Motor neuron (in vitro differentiated cells): ENCODE measurements at regions not wholly inside any gene's neighbourhood (a gene's known extent, or its start where the extent isn't known, plus 50 kb on each side); places are given as distances from the start of the nearest gene placed in this dataset.

Experiments used
- ATAC-seq, 8 experiments: fragments of 200-7000 bp; cut with Tn5 transposase; replicated peaks in 6 of 8; 2 replicates each; pipeline ENCODE4 v1.8.0; 2021; ENCODE audit warnings: mild to moderate bottlenecking in 8 of 8, moderate library complexity in 8 of 8
- H3K27ac ChIP-seq, 2 donors: fragments of 250-450 bp; sonication (Bioruptor Pico); 2 replicates each; pipeline ENCODE4 v1.9.0; 2021; ENCODE audit warnings: antibody characterized with exemption in 2 of 2, mild to moderate bottlenecking in 2 of 2, moderate library complexity in 1 of 2
- H3K4me1 ChIP-seq, 2 donors: fragments of 250-450 bp; sonication (Bioruptor Pico); replicated peaks in 1 of 2; 2 replicates each; pipeline ENCODE4 v1.6.1; 2021; ENCODE audit warnings: antibody characterized with exemption in 2 of 2, mild to moderate bottlenecking in 2 of 2, moderate library complexity in 1 of 2
- H3K4me3 ChIP-seq, 5 donors: fragments of 250-450 bp; sonication (Bioruptor Pico); 2 replicates each; pipeline ENCODE4 v1.9.0; 2021; ENCODE audit warnings: antibody characterized with exemption in 5 of 5, mild to moderate bottlenecking in 5 of 5, moderate library complexity in 4 of 5
- WGBS, 10 experiments: fragments of 450-650 bp; shearing (Covaris generic); methylation state at CpG; one replicate each; pipeline ENCODE4 v1.0.0; 2022; 5-methylcytosine and 5-hydroxymethylcytosine counted together
- in situ Hi-C, 9 experiments: fragments of 400-800 bp; cut with MboI; loops; one replicate each; pipeline ENCODE4 v1.15.0; 2021; ENCODE audit warnings: low sequenced_read_pairs in 9 of 9, low pct_unique_long_range_greater_than_20kb in 2 of 9; ENCODE audit not compliant: unreplicated experiment in 9 of 9

DNA sequence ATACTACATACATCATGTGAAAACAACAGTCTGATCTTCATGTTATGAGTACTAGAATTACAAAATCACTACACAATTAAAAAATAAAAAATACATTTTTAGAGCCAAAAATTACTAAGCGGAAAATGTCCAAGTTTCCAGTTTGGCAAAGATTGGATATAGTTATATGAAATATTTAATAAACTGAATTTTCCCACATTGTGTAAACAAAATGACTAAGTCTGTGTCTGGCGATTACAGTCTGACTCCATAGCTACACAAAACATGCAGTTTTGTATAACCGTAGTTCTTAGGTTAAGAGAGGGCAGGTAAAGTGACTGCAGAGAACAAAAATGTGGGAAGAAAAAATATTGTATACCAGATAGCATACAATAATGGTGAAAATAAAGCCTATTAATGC is 59.2 kb upstream of the TMEM47 start:
- in situ Hi-C loops: no loop called here
- WGBS, 10 experiments: 0 to 89% (median 68%) methylated on average over 1 to 3 of the region's 3 CpGs; no CpG with 5 or more reads in 3 of the 10 experiments
- ATAC-seq: no peak
- H3K4me3 ChIP-seq: no peak overlapping the region
- peaks cover 2 to 4% of the 10 kb centered on the region in 2 donors for H3K4me1 ChIP-seq
- no peak overlapping the region for H3K27ac ChIP-seq

DNA sequence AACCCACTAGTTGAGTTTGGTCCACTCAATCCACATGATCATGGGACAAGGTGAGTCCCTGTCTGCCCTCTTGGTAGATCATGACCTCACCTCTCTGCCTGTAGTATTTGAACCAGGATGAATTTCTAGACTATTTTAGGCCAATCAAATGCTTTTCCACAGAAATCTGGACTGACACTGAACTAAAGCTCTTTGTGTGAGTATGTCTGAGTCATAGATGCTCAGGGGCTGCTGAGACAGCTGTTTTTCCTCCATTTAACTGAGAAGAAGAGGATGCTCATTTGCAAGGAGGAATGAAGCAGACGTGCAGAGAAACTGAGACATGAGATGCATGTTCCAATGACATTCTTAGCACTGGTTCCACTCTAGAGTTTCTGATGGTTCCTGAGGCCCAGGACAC is 77.3 kb upstream of the TMEM47 start:
- 50% methylated on average over 1 of the region's 1 CpG; no CpG with 5 or more reads in 9 of the 10 experiments for WGBS, 10 experiments
- no peak overlapping the region for H3K4me3 ChIP-seq
- in situ Hi-C loops: no loop called here
- H3K4me1 ChIP-seq: no peaks in the 10 kb centered on the region
- ATAC-seq: peak in 1 of 8 experiments; percentile 35
- no peak overlapping the region for H3K27ac ChIP-seq

DNA sequence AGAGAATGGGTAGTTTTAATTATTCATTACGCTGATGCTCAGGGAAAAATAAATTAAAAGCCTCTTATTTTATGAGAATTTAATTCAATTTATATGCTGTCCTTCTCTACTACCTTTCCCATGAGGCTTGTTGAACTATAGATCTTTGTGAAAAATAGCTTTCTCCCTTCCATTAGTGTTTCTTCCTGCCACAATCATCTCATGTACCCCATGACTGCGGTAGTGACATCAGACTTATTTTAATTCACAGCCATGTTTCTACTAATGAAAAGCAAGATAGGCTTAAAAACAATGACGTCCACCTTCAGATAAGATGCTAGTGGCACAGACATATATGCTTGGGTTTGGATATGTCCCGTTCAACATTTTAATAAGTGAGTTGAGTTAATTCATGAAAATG is 87.4 kb upstream of the TMEM47 start:
- Histone ChIP-seq H3K27ac (no peak overlapping the region), H3K4me1 (peaks cover 0 to under 1% of the 10 kb centered on the region in 2 donors), H3K4me3 (no peak overlapping the region)
- 36 to 100% (median 67%) methylated on average over 1 to 4 of the region's 4 CpGs; no CpG with 5 or more reads in 2 of the 10 experiments for WGBS, 10 experiments
- in situ Hi-C loops: no loop called here
- peak in 5 of 8 experiments; percentile 32 to 81 (median 74) for ATAC-seq

DNA sequence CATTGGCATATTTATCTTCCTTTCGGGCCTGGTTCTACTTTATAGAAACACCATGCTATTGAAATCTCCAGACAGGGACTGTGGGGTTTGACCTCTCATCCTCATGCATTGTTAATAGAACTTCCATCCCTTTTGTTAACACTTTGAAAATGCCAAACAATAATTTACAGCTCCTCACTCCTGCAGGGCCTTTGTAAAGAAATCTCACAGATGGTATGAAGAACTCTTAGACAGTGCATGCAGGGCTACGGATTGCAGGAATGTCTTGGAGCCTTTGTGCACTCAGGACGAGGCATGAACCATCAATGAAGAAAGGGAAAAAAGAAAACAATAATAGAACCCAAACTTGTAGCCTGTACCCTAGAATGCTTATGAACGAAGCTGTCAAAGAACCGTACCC is 92.8 kb upstream of the TMEM47 start:
- WGBS, 10 experiments: 0 to 47% (median 17%) methylated on average over 2 to 4 of the region's 5 CpGs; no CpG with 5 or more reads in 6 of the 10 experiments
- ATAC-seq: peak in 5 of 8 experiments; percentile 82 to 92 (median 91)
- peak overlapping the region; percentile 50 to 73 for H3K27ac ChIP-seq
- in situ Hi-C loops: no loop called here
- no peak overlapping the region for H3K4me3 ChIP-seq
- peaks cover 0 to 11% of the 10 kb centered on the region in 2 donors for H3K4me1 ChIP-seq

DNA sequence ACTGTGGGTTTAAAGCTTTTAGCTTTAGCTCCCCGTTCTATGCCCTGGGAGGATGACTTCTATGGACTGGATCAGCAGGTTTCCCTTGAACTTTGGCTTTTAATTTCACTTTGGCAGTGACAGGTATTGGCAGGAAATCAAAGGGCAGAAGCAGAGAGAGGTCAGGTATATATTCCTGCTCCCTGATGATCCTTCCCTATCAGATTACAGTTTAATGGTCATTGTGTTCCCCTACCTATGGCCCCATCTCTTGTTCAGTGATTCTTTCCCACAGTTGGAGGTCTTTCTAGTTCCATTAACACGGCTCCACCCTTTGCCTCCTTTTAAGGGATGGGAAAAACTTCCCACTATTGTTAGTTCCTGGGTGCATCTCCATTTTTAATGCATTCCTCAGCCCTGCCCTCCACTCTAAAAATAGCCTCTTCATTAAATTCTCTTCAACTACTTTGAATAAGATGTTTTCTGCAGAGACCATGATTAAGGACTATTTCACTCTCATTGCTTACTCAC is 107.8 kb upstream of the TMEM47 start:
- Histone ChIP-seq H3K4me1 (no peaks in the 10 kb centered on the region), H3K27ac (no peak overlapping the region), H3K4me3 (no peak overlapping the region)
- peak in 7 of 8 experiments; percentile 41 to 88 (median 76) for ATAC-seq
- 0 to 60% (median 30%) methylated on average over 1 to 2 of the region's 2 CpGs; no CpG with 5 or more reads in 5 of the 10 experiments for WGBS, 10 experiments
- in situ Hi-C loops: no loop called here

DNA sequence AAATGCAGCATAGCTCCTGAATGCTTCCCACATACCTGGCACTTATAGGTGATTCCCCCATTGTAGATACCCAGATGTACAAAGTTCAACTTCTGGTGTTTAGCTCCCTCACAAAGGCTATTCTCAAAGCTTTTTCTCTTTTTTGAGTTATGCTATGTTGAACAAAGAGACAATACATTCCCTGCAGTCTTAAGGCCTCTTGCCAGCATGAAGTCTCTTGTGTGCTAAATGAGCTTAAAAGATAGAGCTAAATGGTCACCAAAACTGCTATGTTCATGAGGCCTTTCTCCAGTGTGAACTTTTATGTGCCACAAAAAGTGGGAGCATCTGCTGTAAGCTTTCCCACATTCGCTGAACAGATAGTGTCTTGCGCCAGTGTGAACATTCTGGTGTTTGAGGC is 111.2 kb upstream of the TMEM47 start:
- WGBS, 10 experiments: 44 to 100% (median 80%) methylated on average over 1 to 2 of the region's 2 CpGs; no CpG with 5 or more reads in 5 of the 10 experiments
- ATAC-seq: no peak
- Histone ChIP-seq H3K4me3 (no peak overlapping the region), H3K4me1 (no peaks in the 10 kb centered on the region), H3K27ac (no peak overlapping the region)
- in situ Hi-C loops: no loop called here

DNA sequence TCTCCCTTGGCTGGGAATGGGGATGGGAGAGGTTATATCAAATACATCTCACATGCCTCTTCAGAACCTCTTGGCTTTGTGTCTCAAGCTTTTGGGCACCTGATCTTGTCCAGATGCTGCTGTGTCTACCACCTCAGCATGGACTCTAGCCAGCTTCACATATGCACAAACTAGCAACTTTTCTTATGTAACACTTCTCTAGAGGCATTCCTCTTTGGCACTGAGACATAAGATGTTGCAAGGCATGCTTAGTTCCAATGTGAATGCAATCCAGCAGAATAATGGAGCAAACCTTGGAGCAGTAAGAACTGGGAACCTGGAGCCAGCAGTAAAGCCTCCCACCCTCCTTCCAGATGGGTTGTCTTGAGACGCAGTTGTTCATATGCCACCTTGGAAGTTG is 113.4 kb upstream of the TMEM47 start:
- WGBS, 10 experiments: 60 to 100% (median 80%) methylated on average over 1 of the region's 1 CpG; no CpG with 5 or more reads in 7 of the 10 experiments
- H3K4me1 ChIP-seq: no peaks in the 10 kb centered on the region
- no peak overlapping the region for H3K27ac ChIP-seq
- in situ Hi-C loops: no loop called here
- ATAC-seq: no peak
- H3K4me3 ChIP-seq: no peak overlapping the region

DNA sequence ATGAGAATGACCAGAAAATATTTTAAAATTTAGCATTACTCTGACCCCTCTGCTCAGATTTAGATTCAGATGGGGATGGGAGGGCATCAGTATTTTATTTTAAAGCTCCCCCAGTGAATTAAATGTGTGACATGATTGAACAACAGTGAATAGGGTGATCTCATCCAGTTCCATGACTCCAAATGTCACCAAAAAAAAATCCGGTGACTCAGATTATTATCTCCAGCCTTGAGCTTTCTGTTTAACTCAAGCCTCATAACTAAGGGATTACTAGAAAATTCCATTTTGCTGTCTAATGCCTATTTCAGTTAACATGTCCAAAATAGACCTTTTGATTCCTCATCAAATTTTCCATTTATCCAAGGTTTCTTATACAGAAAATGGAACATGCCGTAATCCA is 121.8 kb upstream of the TMEM47 start:
- Histone ChIP-seq H3K27ac (no peak overlapping the region), H3K4me1 (no peaks in the 10 kb centered on the region), H3K4me3 (no peak overlapping the region)
- 29 to 100% (median 73%) methylated on average over 2 of the region's 2 CpGs; no CpG with 5 or more reads in 7 of the 10 experiments for WGBS, 10 experiments
- ATAC-seq: peak in 1 of 8 experiments; percentile 32
- in situ Hi-C loops: no loop called here

DNA sequence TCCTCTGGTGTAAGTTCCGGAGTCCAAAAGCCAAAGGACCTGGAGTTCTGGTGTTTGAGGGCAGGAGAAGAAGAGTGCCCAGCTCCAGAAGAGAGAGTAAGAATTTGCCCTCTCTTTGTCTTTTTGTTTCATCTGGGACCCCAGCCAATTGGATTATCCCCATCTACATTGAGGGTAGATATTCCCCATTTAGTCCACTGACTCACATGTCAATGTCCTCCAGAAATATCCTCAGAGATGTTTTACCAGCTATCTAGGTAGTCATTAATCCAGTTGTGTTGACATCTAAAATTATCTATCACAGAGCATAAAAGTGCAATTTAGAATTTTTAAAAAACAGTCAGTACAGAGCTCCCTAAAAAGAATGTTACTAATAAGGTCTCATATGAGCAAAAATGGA is 132.9 kb upstream of the TMEM47 start:
- 43 to 80% methylated on average over 1 of the region's 1 CpG; no CpG with 5 or more reads in 8 of the 10 experiments for WGBS, 10 experiments
- H3K4me3 ChIP-seq: no peak overlapping the region
- H3K4me1 ChIP-seq: no peaks in the 10 kb centered on the region
- ATAC-seq: no peak
- no peak overlapping the region for H3K27ac ChIP-seq
- in situ Hi-C loops: no loop called here

DNA sequence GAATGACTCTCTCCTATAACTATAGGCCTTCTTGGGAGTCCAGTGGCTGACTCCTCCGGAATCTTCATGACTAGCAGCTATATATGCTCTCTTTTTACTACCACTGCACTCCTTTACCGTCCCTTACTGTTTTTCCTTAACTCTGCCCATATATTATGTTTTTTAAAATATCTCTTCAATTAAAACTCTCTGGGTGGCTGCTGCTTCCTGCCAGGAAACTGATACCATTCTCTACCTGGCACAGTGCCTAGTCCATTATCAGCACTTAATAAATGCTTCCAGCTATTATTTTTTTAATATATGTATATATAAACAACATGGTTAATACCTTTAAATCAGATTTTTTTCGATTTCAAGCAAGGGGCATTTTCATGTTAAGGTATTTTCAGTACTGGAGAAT is 136.6 kb upstream of the FAM47B start:
- H3K27ac ChIP-seq: no peak overlapping the region
- ATAC-seq: no peak
- no peak overlapping the region for H3K4me3 ChIP-seq
- 0 to 100% (median 38%) methylated on average over 1 to 3 of the region's 3 CpGs; no CpG with 5 or more reads in 4 of the 10 experiments for whole genome bisulfite sequencing, 10 experiments
- no peaks in the 10 kb centered on the region for H3K4me1 ChIP-seq
- in situ Hi-C loops: no loop called here

DNA sequence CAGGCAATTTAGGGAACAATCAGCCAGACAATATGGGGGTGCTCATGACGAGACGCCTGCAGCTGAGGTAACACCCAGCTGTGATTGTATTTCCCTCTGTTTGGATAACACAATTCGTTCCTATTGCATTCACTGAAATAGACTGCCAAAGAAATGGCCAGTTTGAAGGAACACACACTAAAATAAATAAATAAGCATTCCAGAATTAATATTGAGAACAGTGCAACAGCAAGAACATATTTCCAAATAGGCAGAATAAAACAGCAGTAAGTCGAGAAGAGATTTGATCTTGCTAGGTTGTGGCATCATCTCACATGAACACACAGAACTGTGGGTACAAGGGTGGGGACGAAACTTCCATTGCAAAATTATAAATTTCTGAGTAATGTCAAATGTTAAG is 133.5 kb upstream of the FAM47B start:
- in situ Hi-C loops: no loop called here
- Histone ChIP-seq H3K27ac (no peak overlapping the region), H3K4me3 (no peak overlapping the region), H3K4me1 (no peaks in the 10 kb centered on the region)
- no peak for ATAC-seq
- 17 to 50% (median 46%) methylated on average over 1 to 3 of the region's 5 CpGs; no CpG with 5 or more reads in 6 of the 10 experiments for WGBS, 10 experiments

DNA sequence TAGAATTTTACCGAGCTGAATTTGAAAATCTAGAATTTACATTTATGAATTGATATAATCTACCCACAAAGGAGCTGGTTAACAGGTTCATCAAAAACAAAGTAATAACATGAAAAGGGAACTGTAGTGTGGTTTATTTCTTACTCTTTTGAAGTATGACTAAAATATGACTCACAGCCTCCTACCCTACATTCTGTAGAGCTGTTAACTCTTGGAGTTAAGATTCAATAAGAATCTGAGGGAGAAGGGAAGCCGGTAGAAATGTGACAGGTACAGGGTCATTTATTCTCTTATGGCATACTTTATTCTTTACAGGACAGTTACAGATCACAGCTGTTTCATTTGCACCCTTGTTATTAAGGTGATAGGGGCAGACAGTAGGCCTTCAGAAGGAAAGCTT is 132.2 kb upstream of the FAM47B start:
- Histone ChIP-seq H3K4me3 (no peak overlapping the region), H3K27ac (no peak overlapping the region), H3K4me1 (no peaks in the 10 kb centered on the region)
- in situ Hi-C loops: no loop called here
- 0 to 100% (median 75%) methylated on average over 1 to 2 of the region's 2 CpGs; no CpG with 5 or more reads in 6 of the 10 experiments for WGBS, 10 experiments
- ATAC-seq: no peak

DNA sequence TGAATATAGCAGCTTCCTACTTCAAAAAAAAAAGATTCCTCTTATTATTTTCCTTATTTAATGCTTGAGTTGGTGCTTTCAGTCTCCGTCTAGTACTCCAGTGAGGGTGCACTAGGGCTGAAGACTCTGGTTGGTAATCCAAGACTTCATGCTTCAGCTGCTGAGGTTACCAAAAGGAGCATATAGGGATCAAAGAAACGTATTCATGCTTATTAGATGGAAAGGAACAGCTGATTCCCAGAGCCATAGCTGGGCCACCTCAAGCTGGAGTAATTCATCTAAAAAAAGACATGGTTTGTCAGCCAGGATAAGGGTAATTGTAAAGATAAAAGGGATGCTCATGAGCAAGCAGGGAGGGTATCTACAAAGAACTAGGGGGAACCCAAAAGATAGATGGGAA is 131.7 kb upstream of the FAM47B start:
- Histone ChIP-seq H3K4me3 (no peak overlapping the region), H3K27ac (no peak overlapping the region), H3K4me1 (no peaks in the 10 kb centered on the region)
- ATAC-seq: no peak
- in situ Hi-C loops: no loop called here
- WGBS, 10 experiments: 0 to 71% (median 6%) methylated on average over 1 to 2 of the region's 2 CpGs; no CpG with 5 or more reads in 6 of the 10 experiments

DNA sequence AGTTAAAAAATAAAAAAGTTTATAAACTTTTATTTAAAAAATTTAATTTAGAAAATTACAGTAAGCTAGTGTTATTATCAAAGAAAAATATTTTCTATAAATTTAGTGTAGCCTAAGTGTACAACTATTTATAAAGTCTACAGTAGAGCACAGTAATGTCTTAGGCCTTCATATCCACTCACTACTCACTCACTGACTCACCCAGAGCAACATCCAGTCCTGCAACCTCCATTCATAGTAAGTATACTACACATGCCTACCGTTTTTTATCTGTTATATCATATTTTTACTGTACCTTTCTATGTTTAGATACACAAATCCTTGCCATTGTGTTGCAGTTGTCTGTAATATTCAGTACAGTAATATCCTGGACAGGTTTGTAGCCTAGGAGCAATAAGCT is 129.0 kb upstream of the FAM47B start:
- H3K4me3 ChIP-seq: no peak overlapping the region
- WGBS, 10 experiments: 17 to 83% (median 29%) methylated on average over 1 of the region's 1 CpG; no CpG with 5 or more reads in 7 of the 10 experiments
- ATAC-seq: no peak
- no peaks in the 10 kb centered on the region for H3K4me1 ChIP-seq
- no peak overlapping the region for H3K27ac ChIP-seq
- in situ Hi-C loops: no loop called here
